MM.1S (cell line): ENCODE measurements at regions not wholly inside any gene's neighbourhood (a gene's known extent, or its start where the extent isn't known, plus 50 kb on each side); places are given as distances from the start of the nearest gene placed in this dataset.

Source experiments
- DNase-seq: peaks from one replicate; pipeline ENCODE4 v3.0.0-alpha.2; 2015
- H2AFZ ChIP-seq: fragments of 300-600 bp; sonication (generic); 2 replicates; pipeline ENCODE4 v1.6.0; 2016; ENCODE audit warnings: antibody characterized with exemption, low read length
- H3F3A ChIP-seq: fragments of 300-600 bp; sonication (generic); 2 replicates; pipeline ENCODE4 v1.6.1; 2016; ENCODE audit warnings: mild to moderate bottlenecking, antibody characterized with exemption, low read length, moderate library complexity, mixed read lengths; ENCODE audit not compliant: insufficient read depth
- H3K27ac ChIP-seq: fragments of 300-600 bp; sonication (generic); 2 replicates; pipeline ENCODE4 v1.5.1; 2016; ENCODE audit warnings: mild to moderate bottlenecking, low read length
- H3K27me3 ChIP-seq: fragments of 300-600 bp; sonication (generic); replicated peaks from 2 replicates; pipeline ENCODE4 v1.6.0; 2016; ENCODE audit warnings: low read length; ENCODE audit not compliant: insufficient read depth
- H3K36me3 ChIP-seq: fragments of 300-600 bp; sonication (generic); replicated peaks from 2 replicates; pipeline ENCODE4 v1.6.1; 2016; ENCODE audit warnings: mild to moderate bottlenecking, low read length, mixed read lengths; ENCODE audit not compliant: insufficient read depth
- H3K4me1 ChIP-seq: fragments of 300-600 bp; sonication (generic); 2 replicates; pipeline ENCODE4 v1.6.1; 2016; ENCODE audit warnings: low read length, mixed read lengths
- H3K4me2 ChIP-seq: fragments of 300-600 bp; sonication (generic); 2 replicates; pipeline ENCODE4 v1.6.0; 2016; ENCODE audit warnings: low read depth, low read length
- H3K4me3 ChIP-seq: fragments of 300-600 bp; sonication (generic); 2 replicates; pipeline ENCODE4 v1.5.1; 2016; ENCODE audit warnings: low read length, mixed read lengths
- H3K79me2 ChIP-seq: fragments of 300-600 bp; sonication (generic); 2 replicates; pipeline ENCODE4 v1.6.1; 2016; ENCODE audit warnings: mixed run types, low read length, mixed read lengths
- H3K9ac ChIP-seq: fragments of 300-600 bp; sonication (generic); 2 replicates; pipeline ENCODE4 v1.6.1; 2016; ENCODE audit warnings: low read length, mixed read lengths
- H3K9me2 ChIP-seq: fragments of 300-600 bp; sonication (generic); replicated peaks from 2 replicates; pipeline ENCODE4 v1.6.1; 2016; ENCODE audit warnings: mild to moderate bottlenecking, low read length, mixed read lengths; ENCODE audit not compliant: insufficient read depth
- H3K9me3 ChIP-seq: fragments of 300-600 bp; sonication (generic); replicated peaks from 2 replicates; pipeline ENCODE4 v1.6.1; 2016; ENCODE audit warnings: mild to moderate bottlenecking, low read length, mixed read lengths; ENCODE audit not compliant: insufficient read depth
- H4K20me1 ChIP-seq: fragments of 300-600 bp; sonication (generic); 2 replicates; pipeline ENCODE4 v1.6.1; 2016; ENCODE audit warnings: mild to moderate bottlenecking, low read length, moderate library complexity, mixed read lengths; ENCODE audit not compliant: insufficient read depth
- CTCF ChIP-seq: fragments of 300-600 bp; sonication (generic); IDR thresholded peaks from 2 replicates; pipeline ENCODE4 v1.5.1; 2016; ENCODE audit warnings: antibody characterized with exemption, low read length, mixed read lengths
- EZH2 ChIP-seq: fragments of 300-600 bp; sonication (generic); optimal IDR thresholded peaks from 2 replicates; pipeline ENCODE3; 2017; ENCODE audit warnings: low read depth, mild to moderate bottlenecking, antibody characterized with exemption, low read length, mixed read lengths
- EZH2phosphoT487 ChIP-seq: fragments of 300-600 bp; sonication (generic); IDR thresholded peaks from 2 replicates; pipeline ENCODE4 v1.6.1; 2018; ENCODE audit warnings: antibody characterized with exemption, low read length

GRCh38 chr9:81823672-81824554, 104.3 kb upstream of the SPATA31D4 start:
- H3K4me3 ChIP-seq = no peak overlapping the region
- no peak overlapping the region for H2AFZ ChIP-seq
- no peaks in the 10 kb centered on the region for H3K9me2 ChIP-seq
- DNase-seq = no peak
- H3K27ac ChIP-seq = no peak overlapping the region
- H3K27me3 ChIP-seq = peaks cover 21% of the 10 kb centered on the region
- H3K9me3 ChIP-seq = no peaks in the 10 kb centered on the region
- no peaks in the 10 kb centered on the region for H3K79me2 ChIP-seq
- no peaks in the 10 kb centered on the region for H3K36me3 ChIP-seq
- no peak for TF ChIP-seq EZH2phosphoT487
- TF ChIP-seq EZH2 = no peak
- TF ChIP-seq CTCF = no peak
- peaks cover 17% of the 10 kb centered on the region for H3F3A ChIP-seq
- H4K20me1 ChIP-seq = no peaks in the 10 kb centered on the region
- no peak overlapping the region for H3K9ac ChIP-seq
- H3K4me2 ChIP-seq = no peak overlapping the region
- peaks cover 23% of the 10 kb centered on the region for H3K4me1 ChIP-seq

GRCh38 chr9:81824802-81825730, 103.2 kb upstream of the SPATA31D4 start:
- H3K9me3 ChIP-seq = no peaks in the 10 kb centered on the region
- peaks cover 17% of the 10 kb centered on the region for H3F3A ChIP-seq
- peaks cover 31% of the 10 kb centered on the region for H3K27me3 ChIP-seq
- H4K20me1 ChIP-seq = no peaks in the 10 kb centered on the region
- H3K9ac ChIP-seq = no peak overlapping the region
- no peaks in the 10 kb centered on the region for H3K9me2 ChIP-seq
- peaks cover 23% of the 10 kb centered on the region for H3K4me1 ChIP-seq
- TF ChIP-seq EZH2 (no peak), CTCF (no peak), EZH2phosphoT487 (no peak)
- DNase-seq = no peak
- H2AFZ ChIP-seq = no peak overlapping the region
- H3K4me2 ChIP-seq = no peak overlapping the region
- no peaks in the 10 kb centered on the region for H3K36me3 ChIP-seq
- H3K4me3 ChIP-seq = no peak overlapping the region
- H3K79me2 ChIP-seq = no peaks in the 10 kb centered on the region
- no peak overlapping the region for H3K27ac ChIP-seq

- Histone ChIP-seq H3K4me2 (no peak overlapping the region), H4K20me1 (no peaks in the 10 kb centered on the region), H3K27ac (no peak overlapping the region), H3K36me3 (no peaks in the 10 kb centered on the region), H3K9me3 (no peaks in the 10 kb centered on the region), H3K27me3 (peaks cover 32% of the 10 kb centered on the region), H3K4me1 (peaks cover 23% of the 10 kb centered on the region), H3K79me2 (no peaks in the 10 kb centered on the region), H3K9me2 (no peaks in the 10 kb centered on the region), H2AFZ (no peak overlapping the region), H3K4me3 (no peak overlapping the region), H3F3A (peaks cover 17% of the 10 kb centered on the region), H3K9ac (no peak overlapping the region)
- TF ChIP-seq CTCF = no peak
- no peak for TF ChIP-seq EZH2
- TF ChIP-seq EZH2phosphoT487 = no peak
- DNase-seq = no peak
Measured at GRCh38 chr9:81825846-81826516, 102.2 kb upstream of the SPATA31D4 start.
